Endothelial cell of umbilical vein (primary cell): ENCODE measurements at regions not wholly inside any gene's neighbourhood (a gene's known extent, or its start where the extent isn't known, plus 50 kb on each side); places are given as distances from the start of the nearest gene placed in this dataset.

Experiments used
- BruUV-seq: library from RNA; stranded (reverse); fragments of 400-500 nt; replicated peaks from 2 replicates; lab custom pipeline; 2021; lab: Mats Ljungman, UMichigan
- CTCF ChIA-PET: fragments of 300-600, 350-600 bp; sonication (Branson Sonifier 250); formaldehyde crosslinking; loops from one replicate; lab custom pipeline; 2021; ENCODE audit warnings: antibody characterized with exemption, inconsistent platforms; lab: Charles Lee
- POLR2A ChIA-PET: fragments of 300-600, 350-600 bp; sonication (Branson Sonifier 250); formaldehyde crosslinking; loops from one replicate; lab custom pipeline; 2021; ENCODE audit warnings: antibody characterized with exemption, inconsistent platforms; lab: Charles Lee
- DNase-seq: peaks from one replicate; pipeline ENCODE4 v3.0.0-alpha.2; 2011; ENCODE audit warnings: low read depth, low spot score
- FAIRE-seq: peaks from 2 replicates; lab custom pipeline; 2011; peaks lifted over from hg19 to GRCh38; lab: Jason Lieb, UNC
- H2AFZ ChIP-seq: 2 replicates; pipeline ENCODE4 v1.6.0; 2012; ENCODE audit warnings: low read depth, low read length, control low read depth, inconsistent platforms
- H3K27ac ChIP-seq: 2 replicates; pipeline ENCODE4 v1.5.1; 2011; ENCODE audit warnings: low read depth, mild to moderate bottlenecking, control low read depth, low read length, moderate library complexity; ENCODE audit not compliant: insufficient read depth
- H3K27me3 ChIP-seq, 2 experiments: 2 replicates each; pipeline versions ENCODE4 v1.6.0 to v1.6.1; 2011; ENCODE audit warnings: low read length in 2 of 2, mixed read lengths in 1 of 2; ENCODE audit not compliant: control insufficient read depth in 2 of 2, insufficient read depth in 2 of 2
- H3K36me3 ChIP-seq, 2 experiments: 2 replicates in 1 of 2; 3 replicates in 1 of 2; pipeline ENCODE4 v1.5.1; 2011; ENCODE audit warnings: low read length in 2 of 2, mild to moderate bottlenecking in 1 of 2, moderate library complexity in 1 of 2; ENCODE audit not compliant: control insufficient read depth in 2 of 2, insufficient read depth in 2 of 2; ENCODE audit errors: extremely low read depth in 1 of 2
- H3K4me1 ChIP-seq: 3 replicates; pipeline ENCODE4 v1.5.1; 2011; ENCODE audit warnings: mild to moderate bottlenecking, low read length; ENCODE audit not compliant: control insufficient read depth, insufficient read depth; ENCODE audit errors: extremely low read depth
- H3K4me2 ChIP-seq: 2 replicates; pipeline ENCODE4 v1.6.1; 2011; ENCODE audit warnings: low read length, control low read depth, mixed read lengths; ENCODE audit not compliant: insufficient read depth
- H3K4me3 ChIP-seq, 3 experiments: fragments of 200-600 bp in 1 of 3; sonication (generic), shearing (Covaris generic) in 1 of 3; replicated peaks in 1 of 3; 2 replicates each; pipeline ENCODE4 v1.5.1; 2011 to 2016; ENCODE audit warnings: control low read depth in 3 of 3, low read length in 3 of 3, mild to moderate bottlenecking in 2 of 3, inconsistent platforms in 1 of 3, low read depth in 1 of 3, moderate library complexity in 1 of 3; ENCODE audit not compliant: insufficient read depth in 1 of 3
- H3K79me2 ChIP-seq: 2 replicates; pipeline ENCODE4 v1.6.0; 2012; ENCODE audit warnings: low read length, inconsistent platforms; ENCODE audit not compliant: control insufficient read depth, insufficient read depth
- H3K9ac ChIP-seq: replicated peaks from 2 replicates; pipeline ENCODE3; 2011; ENCODE audit warnings: low read length, control low read depth; ENCODE audit not compliant: insufficient read depth; ENCODE audit errors: extremely low read depth
- H3K9me1 ChIP-seq: replicated peaks from 3 replicates; pipeline ENCODE4 v1.6.0; 2011; ENCODE audit warnings: mild to moderate bottlenecking, low read length; ENCODE audit not compliant: control insufficient read depth, insufficient read depth; ENCODE audit errors: extremely low read depth
- H3K9me3 ChIP-seq: replicated peaks from 2 replicates; pipeline ENCODE4 v1.5.1; 2012; ENCODE audit warnings: low read length, inconsistent platforms; ENCODE audit not compliant: control insufficient read depth, insufficient read depth
- H4K20me1 ChIP-seq: replicated peaks from 2 replicates; pipeline ENCODE3; 2011; ENCODE audit warnings: mild to moderate bottlenecking, low read length; ENCODE audit not compliant: control insufficient read depth, insufficient read depth; ENCODE audit errors: extremely low read depth
- CTCF ChIP-seq, 2 donors: IDR thresholded peaks; 1 replicate in 1 of 2; 2 replicates in 1 of 2; pipeline ENCODE4 v1.5.1; 2011; ENCODE audit warnings: low read length in 2 of 2, mild to moderate bottlenecking in 2 of 2, moderate library complexity in 2 of 2, control low read depth in 1 of 2, inconsistent platforms in 1 of 2, low read depth in 1 of 2; ENCODE audit not compliant: insufficient read depth in 1 of 2; ENCODE audit errors: extremely low read depth in 1 of 2
- EZH2 ChIP-seq: IDR thresholded peaks from 2 replicates; pipeline ENCODE4 v1.6.1; 2012; ENCODE audit warnings: borderline replicate concordance, low read depth, mild to moderate bottlenecking, moderate library complexity, low read length, inconsistent platforms; ENCODE audit not compliant: severe bottlenecking
- FOS ChIP-seq: IDR thresholded peaks from 2 replicates; pipeline ENCODE4 v1.6.1; 2011; ENCODE audit warnings: mild to moderate bottlenecking, low read length, moderate library complexity, borderline replicate concordance; ENCODE audit not compliant: insufficient read depth
- GATA2 ChIP-seq: IDR thresholded peaks from 2 replicates; pipeline ENCODE4 v1.7.0; 2011; ENCODE audit warnings: low read depth, mild to moderate bottlenecking, moderate library complexity, mixed read lengths, low read length; ENCODE audit not compliant: insufficient read length, insufficient read depth
- JUN ChIP-seq: IDR thresholded peaks from 2 replicates; pipeline ENCODE4 v1.6.1; 2011; ENCODE audit warnings: borderline replicate concordance, low read depth; ENCODE audit not compliant: insufficient read length, insufficient read depth
- MAX ChIP-seq: IDR thresholded peaks from 2 replicates; pipeline ENCODE4 v1.6.1; 2011; ENCODE audit not compliant: insufficient read depth, insufficient read length
- MYC ChIP-seq: IDR thresholded peaks from one replicate; pipeline ENCODE4 v1.6.1; 2011; ENCODE audit warnings: mild to moderate bottlenecking, low read depth, low read length
- POLR2A ChIP-seq: IDR thresholded peaks from 2 replicates; pipeline ENCODE4 v1.6.1; 2012; ENCODE audit warnings: low read depth, mild to moderate bottlenecking, control low read depth, low read length
- POLR2AphosphoS5 ChIP-seq: IDR thresholded peaks from 2 replicates; pipeline ENCODE4 v1.6.1; 2012; ENCODE audit warnings: low read depth, mild to moderate bottlenecking, control low read depth, low read length, moderate library complexity; ENCODE audit not compliant: insufficient read depth
- dilution Hi-C: fragments of 300-500 bp; cut with MboI; formaldehyde crosslinking; loops from one replicate; pipeline ENCODE4 v1.15.0; 2019; ENCODE audit warnings: low sequenced_read_pairs; ENCODE audit not compliant: extremely low pct_ligation_motif_present
- intact Hi-C: fragments of 100-400 bp; cut with micrococcal nuclease; formaldehyde crosslinking; loops from one replicate; pipeline ENCODE4 v1.10.0; 2022

DNA sequence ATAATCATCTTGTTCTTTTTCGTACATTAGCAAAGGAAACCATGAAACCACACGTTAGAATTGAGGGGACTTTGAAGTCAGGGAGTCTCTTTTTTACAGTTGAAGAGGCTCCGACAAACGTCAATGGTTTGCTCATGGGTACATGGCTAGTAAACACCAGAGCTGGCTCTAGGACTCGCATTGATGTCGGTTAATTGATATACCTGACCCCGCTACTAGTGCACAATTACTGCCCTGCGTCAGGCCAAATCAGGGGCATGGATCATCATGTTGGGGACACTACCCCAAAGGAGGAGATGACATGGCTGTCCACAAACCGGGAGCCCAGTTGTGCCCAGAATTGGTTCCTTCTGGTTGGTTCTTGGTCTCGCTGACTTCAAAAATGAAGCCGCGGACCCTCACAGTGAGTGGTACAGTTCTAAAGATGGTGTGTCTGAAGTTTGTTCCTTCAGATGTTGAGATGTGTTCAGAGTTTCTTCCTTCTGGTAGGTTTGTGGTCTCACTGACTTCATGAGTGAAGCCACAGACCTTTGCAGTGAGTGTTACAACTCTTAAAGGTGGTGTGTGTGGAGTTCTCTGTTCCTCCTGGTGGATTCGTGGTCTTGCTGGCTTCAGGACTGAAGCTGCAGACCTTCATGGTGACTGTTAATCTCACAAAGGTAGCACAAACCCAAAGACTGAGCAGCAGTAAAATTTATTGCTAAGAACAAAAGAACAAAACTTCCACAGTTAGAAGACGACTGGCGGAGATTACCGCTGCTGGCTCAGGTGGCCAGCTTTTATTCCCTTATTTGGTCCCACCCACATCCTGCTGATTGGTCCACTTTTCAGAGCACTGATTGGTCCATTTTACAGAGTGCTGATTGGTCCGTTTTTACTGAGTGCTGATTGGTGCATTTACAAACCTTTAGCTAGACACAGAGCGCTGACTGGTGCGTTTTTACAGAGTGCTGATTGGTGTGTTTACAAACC, 126.9 kb upstream of the ERRFI1 start:
- Histone ChIP-seq H3K9me3 (no peaks in the 10 kb centered on the region), H3K36me3 (no peaks in the 10 kb centered on the region), H3K27me3 (no peaks in the 10 kb centered on the region), H2AFZ (no peak overlapping the region), H4K20me1 (no peaks in the 10 kb centered on the region), H3K4me3 (no peak overlapping the region), H3K9me1 (no peaks in the 10 kb centered on the region), H3K4me2 (no peak overlapping the region), H3K79me2 (no peaks in the 10 kb centered on the region), H3K27ac (no peak overlapping the region), H3K9ac (no peak overlapping the region), H3K4me1 (peaks cover 5% of the 10 kb centered on the region)
- intact Hi-C loops, result no loop called here
- ChIA-PET POLR2A (no interaction called here), CTCF (interaction anchor here (1.0 kb wide), 1 partner anchor 13 kb away, joined by 4 read pairs; no protein-coding TSS in a partner anchor)
- TF ChIP-seq MAX (no peak), POLR2A (no peak), GATA2 (no peak), JUN (no peak), POLR2AphosphoS5 (no peak), CTCF (IDR thresholded peaks at IDR 0.05; ENCODE audit: extremely low read depth in 1 of 2, insufficient read depth in 1 of 2, low read depth in 1 of 2, low read length in 2 of 2) (no peak), FOS (no peak), MYC (no peak), EZH2 (no peak)
- no peak for DNase-seq
- no TSS peak for BruUV-seq
- dilution Hi-C loops, result no loop called here
- FAIRE-seq, result no peak
